ENCODE measurements at regions not wholly inside any gene's neighbourhood (a gene's known extent, or its start where the extent isn't known, plus 50 kb on each side); places are given as distances from the start of the nearest gene placed in this dataset.
"Not testable (repeated sequence)": the region's sequence is repeated elsewhere in the genome, so short reads cannot be mapped to it uniquely, and the experiment has no call there.

DNA sequence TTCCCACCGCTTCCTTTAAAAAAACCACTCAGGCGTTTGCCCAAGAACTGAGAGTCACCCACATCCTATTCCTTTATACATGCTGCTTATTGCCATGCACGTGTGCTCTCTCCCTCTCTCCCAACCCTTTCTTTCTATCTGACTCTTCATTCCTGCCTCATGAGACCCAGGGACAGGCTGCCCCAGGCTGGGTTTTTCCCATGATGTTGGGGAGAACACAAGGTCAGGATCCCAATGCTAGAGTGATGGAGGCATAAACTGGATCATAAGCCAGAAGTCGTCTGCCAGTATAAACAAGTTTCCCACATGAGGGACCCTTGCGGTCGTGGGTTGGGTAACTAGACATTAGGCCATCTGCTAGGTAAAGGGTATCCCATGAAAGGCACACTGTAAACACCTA is 64.9 kb downstream of the CD2 start:
- DNase-seq = no peak

DNA sequence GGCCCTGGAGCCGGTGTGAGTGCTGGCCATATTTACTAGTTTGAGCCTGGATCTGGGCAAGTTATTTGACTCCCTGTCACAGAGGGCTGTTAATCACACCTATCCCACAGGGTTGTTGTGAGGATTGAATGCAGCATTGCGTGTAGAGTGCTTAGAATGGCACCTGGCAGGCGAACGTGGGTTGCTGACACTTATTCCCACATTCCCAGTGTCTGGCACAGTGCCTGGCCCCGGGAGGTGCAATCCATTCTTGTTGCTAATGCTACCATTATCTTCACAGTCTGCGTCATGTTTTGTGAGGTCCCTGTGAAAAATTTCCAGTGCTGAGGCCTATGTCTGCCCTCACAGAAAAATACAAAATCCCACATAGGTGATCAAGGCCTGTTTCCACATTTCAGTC is 66.1 kb downstream of the CD2 start:
- no peak for DNase-seq

DNA sequence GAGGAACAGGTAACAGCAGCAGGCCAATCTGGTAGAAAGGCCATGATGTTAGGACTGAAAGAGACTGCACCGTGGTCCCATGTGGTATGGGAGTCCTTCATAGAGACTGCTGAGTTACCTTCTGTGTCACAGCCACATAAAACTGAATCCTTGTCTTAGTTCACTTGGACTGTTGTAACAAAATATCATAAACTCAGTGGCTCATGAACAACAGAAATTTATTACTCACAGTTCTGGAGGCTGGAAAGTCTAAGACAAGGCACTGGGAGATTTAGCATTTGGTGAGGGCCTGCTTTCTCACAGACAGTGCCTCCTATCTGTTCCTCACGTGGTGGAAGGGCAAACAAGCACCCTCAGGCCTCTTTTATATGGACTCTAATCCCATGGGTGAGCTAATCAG is 67.5 kb downstream of the CD2 start:
- DNase-seq = no peak

DNA sequence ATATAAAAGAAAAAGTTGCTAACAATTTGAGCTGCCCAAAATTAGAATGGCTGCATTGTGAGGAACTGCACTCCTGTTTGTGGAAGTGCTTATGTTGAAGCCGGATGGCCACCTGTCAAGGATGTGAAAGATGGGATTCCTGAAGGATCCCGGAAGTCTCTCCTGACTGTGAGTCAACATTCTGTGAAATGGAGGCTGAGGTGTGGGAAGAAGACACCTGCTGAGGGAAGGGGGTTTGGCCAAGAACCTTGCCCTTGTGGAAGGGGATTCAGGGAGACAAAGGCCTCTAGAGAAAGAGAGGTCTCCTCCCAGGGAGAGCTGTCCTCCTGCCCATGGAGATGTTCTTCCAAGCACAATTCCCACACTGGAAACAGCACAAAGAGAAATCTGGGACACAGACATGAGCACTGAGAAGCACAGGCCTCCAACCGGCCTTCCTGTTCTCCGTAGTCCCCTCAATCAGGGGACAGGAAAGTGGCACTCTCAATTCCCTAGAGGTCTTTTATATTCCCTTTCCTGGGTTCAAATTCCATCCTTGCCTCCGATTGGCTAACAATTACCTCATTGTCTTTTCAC is 70.5 kb downstream of the CD2 start:
- DNase-seq = no peak

DNA sequence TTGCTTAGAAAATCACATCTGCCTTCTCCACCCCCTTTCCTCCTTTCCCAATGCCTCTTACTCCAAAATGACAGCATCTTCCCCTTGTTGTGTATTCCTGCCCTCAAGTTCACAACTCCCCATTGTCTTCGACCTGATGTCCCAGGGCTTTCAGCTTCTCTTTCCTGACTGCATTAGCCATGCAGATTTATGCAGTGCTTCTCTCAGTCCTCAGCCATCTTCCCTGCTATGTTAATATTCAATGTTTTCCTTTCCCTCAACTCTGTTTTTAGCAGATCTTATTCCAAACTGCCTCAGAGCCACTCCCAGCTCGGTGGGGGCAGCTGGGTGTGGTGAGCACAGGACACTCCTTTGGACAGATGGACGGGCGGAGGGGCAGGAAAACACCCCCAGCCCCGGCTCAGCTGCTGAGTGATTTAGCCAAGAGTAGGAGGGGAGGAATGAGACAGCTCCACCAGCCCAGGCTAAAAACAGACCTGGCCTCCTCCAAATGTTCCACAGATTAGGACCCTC is 71.0 kb downstream of the CD2 start:
- DNase-seq = no peak

DNA sequence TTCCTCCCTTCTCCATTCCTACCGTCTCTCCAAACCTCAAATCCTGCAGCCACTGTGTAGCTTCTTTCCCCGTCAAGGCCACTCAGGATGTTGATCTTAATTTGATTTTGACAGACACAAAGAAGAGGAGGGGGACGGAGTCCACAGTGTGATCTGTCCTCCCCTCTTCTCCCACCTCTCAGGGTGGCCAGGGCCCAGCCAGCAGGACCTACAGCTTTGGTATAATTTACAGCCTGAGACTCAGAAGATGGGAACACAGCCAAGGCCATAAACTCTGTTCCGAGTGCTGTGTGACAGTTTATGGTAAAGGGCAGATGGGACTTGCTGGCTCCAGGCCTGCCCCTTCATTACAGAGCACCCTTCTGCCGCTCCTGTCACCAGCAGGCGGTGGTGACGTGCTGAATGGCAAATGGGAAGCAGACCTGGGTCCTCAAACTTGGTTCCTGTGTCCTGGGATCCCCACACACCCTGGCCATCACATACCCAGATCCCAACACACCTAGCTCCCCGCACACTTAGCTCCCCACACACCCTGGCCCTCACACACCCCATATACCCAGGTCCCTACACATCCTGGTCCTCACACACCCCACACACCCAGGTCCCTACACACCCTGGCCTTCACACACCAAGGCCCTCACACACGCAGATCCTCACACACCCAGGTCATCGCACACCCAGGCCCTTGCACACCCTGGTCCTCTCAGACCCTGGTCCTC is 71.6 kb downstream of the CD2 start:
- DNase-seq = no peak

DNA sequence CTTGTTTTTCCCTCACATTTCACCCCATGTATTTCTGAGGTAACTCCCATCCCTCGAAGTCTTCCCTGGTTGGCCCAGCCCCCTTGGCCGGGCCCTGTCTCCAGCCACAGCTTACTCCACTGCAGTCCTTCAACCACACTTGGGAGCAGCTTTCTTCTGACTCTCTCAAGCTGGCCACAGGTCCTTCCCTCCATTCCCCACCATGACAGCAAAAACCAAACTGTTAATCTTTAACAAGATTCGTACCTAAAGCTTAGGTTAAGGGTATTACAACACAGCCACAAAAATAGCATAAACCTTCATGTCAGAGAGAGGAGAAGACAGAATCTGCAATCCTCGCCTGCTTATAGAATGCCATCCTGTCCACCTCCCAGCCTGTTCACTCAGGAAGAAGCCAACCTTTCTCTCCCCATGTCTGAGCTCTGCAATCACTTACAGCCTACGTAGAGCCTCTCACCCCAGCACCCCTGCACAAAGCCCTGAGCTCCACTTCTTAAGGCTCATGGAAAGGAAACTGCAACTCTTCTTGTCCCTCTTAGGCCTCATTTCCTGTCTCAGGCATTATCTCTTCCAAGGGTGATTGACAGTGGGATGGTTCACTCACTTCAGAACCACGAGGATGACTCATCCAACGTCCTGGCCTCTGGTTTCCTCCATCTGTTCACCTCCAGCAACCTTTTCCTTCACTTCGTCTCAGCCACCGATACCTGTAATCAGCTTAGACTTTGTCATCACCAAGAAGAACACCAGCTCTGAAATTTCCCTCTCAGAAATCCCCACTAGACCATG is 72.8 kb downstream of the CD2 start:
- DNase-seq = peak; percentile 46

DNA sequence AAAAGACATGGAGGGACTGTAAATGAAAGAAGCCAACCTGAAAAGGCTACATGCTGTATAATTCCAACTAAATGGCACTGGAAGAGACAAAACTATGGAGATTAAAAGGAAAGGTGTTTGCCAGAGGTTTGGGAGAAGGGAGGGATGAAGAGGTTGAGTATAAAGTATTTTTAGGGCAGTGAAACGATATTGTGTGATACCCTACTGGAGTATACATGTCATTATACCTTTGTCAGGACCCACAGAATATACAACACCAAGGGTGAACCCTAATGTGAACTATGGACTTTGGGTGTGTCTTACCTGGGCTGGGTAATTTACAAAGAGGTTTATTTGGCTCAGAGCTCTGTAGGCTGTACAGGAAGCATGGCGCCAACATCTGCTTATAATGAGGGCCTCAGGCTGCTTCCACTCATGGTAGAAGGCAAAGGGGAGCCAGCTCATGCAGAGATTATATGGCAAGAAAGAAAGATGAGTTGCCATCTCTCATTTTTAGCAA is 73.4 kb downstream of the CD2 start:
- DNase-seq = no peak

DNA sequence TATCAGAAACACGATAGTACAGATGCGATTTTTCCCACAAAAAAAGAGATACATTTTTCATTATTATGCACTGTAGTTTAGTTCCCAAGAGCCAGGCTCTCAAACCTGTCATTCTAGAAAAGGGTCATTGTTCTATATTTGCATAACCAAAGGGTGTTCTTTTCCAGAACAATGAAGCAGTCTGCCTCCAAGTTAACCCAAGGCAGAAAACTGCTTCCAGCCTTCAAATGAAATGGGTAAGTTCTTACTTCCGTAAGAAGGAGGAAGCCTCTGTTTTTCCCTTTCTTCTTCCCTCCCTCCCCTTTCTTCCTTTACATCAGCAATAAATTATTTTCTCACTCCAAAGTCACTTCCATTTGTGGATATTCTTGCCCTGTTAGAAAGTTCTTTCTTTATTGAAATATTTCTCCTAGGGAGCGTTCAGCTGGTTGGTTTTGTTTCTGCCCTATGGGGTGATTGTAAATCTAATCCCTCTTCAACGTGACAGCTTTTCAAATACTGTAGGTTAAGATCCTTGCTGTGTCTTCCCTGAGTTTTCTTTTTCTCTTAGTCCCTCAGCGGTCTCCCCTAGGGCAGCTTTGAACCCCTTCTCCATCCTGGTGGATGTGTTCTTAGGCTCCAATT is 77.3 kb upstream of the PTGFRN start:
- DNase-seq = no peak

DNA sequence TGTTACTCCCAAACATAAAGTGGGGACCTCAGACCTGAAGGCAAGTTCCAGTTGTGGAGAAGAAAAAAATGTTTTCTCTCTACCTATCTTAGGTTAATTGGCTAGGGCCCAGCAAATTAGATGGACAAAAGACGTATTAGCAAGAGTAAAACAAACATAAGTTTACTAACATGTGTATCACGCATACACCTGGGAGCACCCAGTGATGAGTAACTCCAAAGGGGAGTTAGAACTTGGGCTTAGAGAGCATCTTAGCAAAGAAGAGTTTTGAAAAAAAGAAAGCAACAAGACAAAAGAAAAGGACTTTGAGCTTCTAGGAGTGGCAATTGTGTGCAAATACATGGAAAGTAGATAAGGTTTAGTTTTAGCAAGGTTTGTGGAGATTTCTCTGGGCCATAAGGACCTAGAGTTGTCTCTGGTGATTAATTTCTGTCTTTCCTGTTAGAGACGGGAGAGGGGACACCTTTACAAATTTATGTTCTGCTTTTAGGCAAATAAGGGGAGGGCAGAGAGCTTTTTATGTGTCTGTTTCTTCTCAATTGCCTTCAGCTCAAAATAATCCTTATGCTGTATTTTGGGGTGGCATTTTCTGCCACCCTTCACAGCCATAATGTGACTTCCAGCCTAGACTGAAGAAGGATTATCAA is 76.7 kb upstream of the PTGFRN start:
- no peak for DNase-seq

DNA sequence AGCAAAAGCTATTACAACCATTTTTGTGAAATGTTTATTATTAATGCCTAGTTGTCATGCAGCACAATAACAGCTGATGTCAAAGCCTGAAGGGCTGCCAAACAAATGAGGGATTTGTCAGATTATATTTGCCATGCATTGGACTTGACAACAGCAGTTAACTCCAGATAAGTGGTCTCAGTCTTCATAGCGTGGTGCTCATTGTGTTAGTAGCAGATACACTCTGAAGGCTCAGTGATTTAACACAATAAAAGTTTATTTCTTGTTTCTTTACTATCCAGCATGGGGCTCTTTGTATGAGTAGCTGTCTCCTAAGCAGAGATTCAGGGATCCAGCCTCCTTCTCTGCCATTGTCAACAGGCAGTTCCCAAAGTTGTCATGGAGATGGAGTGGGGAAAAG is 76.0 kb upstream of the PTGFRN start:
- no peak for DNase-seq

DNA sequence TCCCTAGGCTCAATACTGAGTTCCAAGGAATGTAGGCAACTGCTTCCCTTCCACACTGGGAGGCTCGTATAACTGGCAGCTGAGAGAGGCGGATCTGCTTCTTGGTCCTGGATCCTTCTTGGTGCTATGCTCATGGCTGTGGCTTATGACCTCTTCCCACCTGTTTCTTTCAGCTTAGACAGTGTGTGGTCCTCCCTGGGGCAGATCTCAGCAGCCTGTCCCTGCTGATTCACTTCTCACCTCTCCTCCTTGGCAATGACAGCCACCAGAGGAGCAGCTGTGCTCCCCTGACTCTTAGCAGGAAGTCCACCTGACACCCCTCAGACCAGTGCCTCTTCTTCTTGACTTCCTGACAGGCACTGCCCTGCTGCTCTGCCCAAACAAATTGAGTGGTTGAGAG is 75.1 kb upstream of the PTGFRN start:
- DNase-seq = no peak

DNA sequence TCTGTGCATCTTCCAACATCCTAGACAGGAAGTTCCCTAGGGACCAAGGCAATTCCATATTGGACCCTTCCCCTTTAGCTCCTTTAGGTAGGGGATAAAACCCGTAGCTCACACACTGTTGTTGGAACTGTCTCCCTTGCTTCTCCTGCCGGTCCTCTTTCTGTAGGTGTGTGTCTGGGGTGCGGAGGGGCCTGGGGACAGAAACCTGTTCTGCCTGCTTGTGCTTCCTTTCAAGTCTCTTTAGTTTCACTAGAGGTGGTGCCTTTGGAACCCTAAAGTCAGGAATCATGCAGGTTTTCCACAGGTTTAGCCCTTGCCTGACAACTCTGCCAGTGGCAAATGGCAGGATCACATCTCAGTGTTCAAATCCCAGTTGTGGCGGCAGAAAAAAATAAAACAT is 74.6 kb upstream of the PTGFRN start:
- DNase-seq = no peak

DNA sequence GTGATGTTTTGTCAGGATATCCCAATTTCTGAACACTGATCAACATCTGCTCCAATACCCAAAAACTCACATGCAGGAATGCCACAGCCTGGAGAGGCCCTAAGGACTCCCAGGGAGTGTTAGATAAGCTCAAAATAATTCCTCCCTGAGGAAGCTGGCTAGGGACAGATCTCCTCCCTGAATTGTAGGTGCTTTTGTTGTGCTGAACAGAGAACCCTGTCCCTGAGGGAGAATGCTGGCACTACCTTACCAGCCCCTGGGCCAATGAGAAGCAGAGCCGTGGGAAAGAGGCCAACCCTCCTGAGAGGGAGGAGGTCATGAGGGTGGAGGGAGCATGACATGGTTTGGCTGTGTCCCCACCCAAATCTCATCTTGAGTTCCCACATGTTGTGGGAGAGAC is 73.6 kb upstream of the PTGFRN start:
- no peak for DNase-seq

DNA sequence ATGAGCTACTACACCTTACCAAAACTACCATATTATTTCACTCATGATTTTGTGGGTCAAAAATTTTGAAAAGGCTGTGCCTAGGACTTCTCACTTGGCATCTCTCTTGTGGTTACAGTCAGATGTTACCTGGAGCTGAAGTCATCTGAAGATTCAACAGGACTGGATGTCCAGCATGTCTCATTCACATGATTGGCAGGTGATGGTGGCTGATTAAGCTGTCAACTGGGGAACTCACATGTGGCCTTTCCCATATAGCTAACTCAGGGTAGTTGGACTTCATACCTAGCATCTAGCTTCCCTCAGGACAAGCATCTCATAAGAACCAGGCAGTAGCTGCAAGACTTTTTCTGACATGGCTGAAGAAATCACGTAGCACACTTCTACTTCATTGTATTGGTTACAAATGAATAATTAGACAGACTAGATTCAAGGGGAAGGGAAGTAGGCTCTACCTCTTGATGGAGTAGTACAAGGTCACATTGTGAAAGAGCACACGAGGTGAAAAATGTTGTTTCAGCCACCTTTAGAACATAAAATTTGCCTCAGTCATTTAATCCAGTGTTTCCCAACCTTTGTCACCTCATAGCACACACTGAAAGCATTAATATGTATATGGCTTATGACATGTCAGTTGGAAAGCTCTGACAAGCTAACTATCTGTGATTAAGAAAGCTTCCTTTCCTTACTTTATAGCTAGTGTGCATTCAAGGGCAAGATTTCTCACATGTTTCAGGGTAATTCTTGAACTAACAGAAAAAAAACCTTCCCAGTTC is 68.0 kb upstream of the PTGFRN start:
- DNase-seq = no peak

DNA sequence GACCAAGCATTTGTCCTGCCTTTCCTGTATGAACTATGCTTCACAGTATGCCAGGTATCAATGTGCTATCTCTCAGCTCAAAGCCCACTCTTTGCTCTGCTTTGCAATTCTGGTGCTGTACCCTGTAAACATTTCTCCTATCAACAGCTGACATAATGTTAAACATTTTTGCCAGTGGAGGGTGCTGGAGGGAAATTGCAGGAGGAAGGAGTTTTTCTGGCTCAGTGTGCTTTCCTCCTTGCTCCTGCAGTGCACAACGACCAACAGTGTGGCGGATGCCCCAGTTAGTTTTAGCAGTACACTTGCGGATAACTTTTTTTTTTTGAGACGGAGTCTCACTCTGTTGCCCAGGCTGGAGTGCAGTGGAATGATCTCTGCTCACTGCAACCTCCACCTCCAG is 67.1 kb upstream of the PTGFRN start:
- no peak for DNase-seq

DNA sequence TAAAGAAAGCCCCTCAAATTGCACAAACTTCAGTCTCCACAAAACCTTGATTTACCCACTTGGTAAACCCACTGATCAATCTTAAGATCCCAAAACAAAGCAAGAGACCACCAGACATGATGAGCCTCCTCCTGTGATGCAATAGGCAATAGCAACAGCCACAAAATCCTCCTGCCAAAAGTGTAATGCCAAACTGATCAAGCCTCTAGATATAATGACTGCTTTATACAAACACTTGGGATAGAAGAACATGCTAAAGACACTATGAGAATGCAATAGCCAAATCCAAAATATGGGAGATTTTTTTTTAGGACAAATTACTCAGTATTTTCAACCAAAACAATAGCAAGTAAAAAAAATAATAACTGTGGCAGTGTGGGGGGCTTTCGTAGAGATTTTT is 64.9 kb upstream of the PTGFRN start:
- no peak for DNase-seq

DNA sequence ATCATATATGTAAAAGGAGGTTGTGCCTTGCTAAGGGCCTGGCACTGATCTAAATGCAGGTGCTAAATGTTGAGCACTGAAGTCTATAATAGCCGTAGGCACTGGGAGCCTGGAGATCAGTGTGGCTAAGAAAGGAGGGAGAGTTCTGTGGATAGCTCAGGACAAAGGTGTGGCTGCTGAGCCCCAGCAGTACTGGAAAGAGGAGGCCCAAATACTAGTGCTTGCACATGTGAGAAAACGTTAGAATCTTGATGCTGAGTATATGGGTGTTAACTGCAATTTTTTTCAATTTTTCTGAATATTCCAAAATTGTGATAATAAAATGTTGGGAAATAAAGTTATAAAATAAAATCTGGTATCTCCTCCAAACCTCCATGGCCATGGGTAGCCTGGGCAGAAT is 62.5 kb upstream of the PTGFRN start:
- no peak for DNase-seq

DNA sequence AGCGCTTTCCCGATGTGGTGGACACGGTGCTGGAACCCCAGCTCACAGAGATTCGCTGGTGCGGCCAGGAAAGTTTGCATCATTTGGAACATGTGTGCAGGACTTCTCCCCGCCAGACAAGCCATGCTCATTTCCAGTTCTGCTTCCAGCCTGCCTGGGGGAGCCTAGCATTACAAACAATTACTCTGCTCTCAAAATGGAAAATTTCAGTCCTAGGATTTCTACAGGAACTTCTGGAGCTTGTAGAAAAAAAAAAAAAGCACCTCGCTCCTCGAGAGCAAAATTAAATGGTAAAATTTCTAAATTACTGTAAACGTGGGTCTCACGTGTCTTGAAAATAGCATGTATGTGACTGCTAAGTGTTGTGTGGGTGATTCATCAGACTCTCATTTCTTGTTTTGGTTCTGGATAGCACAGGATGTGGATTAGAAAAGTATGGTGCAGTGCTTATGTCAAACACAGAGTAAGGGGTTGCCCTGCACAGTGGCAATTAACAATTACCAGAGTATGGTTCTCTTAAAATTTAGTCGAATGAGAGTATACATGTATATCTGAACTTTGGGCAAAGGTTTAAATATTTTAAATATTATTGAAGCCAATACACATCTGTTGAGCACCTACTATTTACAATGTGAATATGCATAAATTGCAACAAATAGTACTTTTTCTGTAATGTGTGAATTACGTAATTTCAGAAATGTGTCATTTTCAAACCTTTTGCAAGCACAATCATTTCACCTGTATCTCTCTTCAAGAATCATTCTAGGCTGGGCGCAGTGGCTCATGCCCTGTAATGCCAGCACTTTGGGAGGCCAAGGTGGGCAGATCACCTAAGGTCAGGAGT is 61.8 kb upstream of the PTGFRN start:
- no peak for DNase-seq

DNA sequence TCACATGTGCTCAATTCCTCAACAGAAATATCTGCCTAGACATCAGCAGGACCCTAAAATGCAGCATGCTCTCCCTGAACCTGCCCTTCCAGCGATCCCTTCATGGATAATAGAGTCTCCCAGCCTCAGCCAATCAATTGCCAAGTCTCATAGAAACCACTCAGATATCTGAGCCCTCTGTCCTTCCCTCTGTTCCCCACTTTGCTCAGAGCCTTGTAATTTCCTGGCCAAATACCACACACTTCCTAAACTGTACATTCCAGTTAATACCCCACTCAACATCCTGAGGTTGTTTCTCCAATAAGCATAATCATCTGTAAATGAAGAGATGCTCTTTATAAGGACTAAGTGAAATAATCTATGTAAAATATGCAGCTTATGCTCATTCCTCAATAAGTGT is 59.3 kb upstream of the PTGFRN start:
- no peak for DNase-seq

DNA sequence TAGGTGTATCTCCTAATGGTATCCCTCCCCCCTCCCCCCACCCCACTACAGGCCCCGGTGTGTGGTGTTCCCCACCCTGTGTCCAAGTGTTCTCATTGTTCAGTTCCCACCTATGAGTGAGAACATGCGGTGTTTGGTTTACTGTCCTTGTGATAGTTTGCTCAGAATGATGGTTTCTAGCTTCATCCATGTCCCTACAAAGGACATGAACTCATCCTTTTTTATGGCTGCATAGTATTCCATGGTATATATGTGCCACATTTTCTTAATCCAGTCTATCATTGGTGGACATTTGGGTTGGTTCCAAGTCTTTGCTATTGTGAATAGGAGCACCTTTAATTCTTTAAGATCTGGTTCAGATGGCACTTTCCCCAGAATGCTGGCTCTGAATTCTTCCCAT is 58.5 kb upstream of the PTGFRN start:
- not testable (repeated sequence) for DNase-seq

Measured in CD4-positive, alpha-beta T cell treated with Interleukin-17A for 1 hour (primary cell).